SK-N-MC (cell line): ENCODE measurements at regions not wholly inside any gene's neighbourhood (a gene's known extent, or its start where the extent isn't known, plus 50 kb on each side); places are given as distances from the start of the nearest gene placed in this dataset.

ENCODE experiments used
- EZH2 ChIP-seq: fragments of 200-600 bp; sonication (generic); IDR thresholded peaks from one replicate; pipeline ENCODE4 v1.6.1; 2017; ENCODE audit warnings: antibody characterized with exemption
- POLR2AphosphoS5 ChIP-seq: IDR thresholded peaks from 2 replicates; pipeline ENCODE4 v1.6.1; 2012; ENCODE audit warnings: mild to moderate bottlenecking, low read depth, low read length, borderline replicate concordance

DNA sequence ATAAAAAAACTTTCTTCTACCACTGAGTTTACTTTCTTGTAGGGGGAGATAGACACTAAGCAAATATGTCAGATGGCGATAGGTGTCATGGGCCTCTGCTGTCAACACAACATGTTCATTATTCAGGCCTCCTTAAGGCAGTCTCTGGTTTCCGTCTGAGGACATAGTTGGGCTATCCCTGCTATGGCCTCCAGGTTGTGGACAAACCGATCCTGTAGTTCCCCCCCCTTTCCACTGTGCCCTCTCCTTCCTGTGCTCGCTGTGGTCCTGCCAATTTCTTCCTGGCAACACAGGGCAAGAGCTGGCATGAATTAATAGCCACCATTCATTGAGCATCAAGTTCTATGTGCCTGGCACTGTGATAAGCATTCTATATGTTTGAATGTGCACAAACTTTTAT, 81.0 kb upstream of the HS3ST2 start:
- TF ChIP-seq POLR2AphosphoS5, result no peak
- no peak for TF ChIP-seq EZH2
